ENCODE measurements at regions not wholly inside any gene's neighbourhood (a gene's known extent, or its start where the extent isn't known, plus 50 kb on each side); places are given as distances from the start of the nearest gene placed in this dataset.

GRCh38 chr13:65710514-65710913 lies 1519.6 kb downstream of the PCDH9 start:
- no peak for DNase-seq (ENCODE audit: low spot score)
- TF ChIP-seq EZH2phosphoT487 (IDR thresholded peaks at IDR 0.05; ENCODE audit: low read depth, severe bottlenecking, unreplicated experiment), result no peak
- no peak for TF ChIP-seq EZH2 (IDR thresholded peaks at IDR 0.05; ENCODE audit: borderline replicate concordance)
- no peak for TF ChIP-seq CTCF (IDR thresholded peaks at IDR 0.05; ENCODE audit: poor library complexity)
- no peaks in the 10 kb centered on the region for H3K79me2 ChIP-seq

GRCh38 chr13:65697843-65698242 lies 1532.3 kb downstream of the PCDH9 start:
- no peaks in the 10 kb centered on the region for H3K4me1 ChIP-seq (ENCODE audit: insufficient read depth)
- H3K9me3 ChIP-seq (ENCODE audit: low read depth), result no peaks in the 10 kb centered on the region
- no peak overlapping the region for H3K27ac ChIP-seq
- H3K79me2 ChIP-seq, result no peaks in the 10 kb centered on the region
- TF ChIP-seq CTCF (IDR thresholded peaks at IDR 0.05; ENCODE audit: poor library complexity) (no peak), EZH2phosphoT487 (IDR thresholded peaks at IDR 0.05; ENCODE audit: low read depth, severe bottlenecking, unreplicated experiment) (no peak), EZH2 (IDR thresholded peaks at IDR 0.05; ENCODE audit: borderline replicate concordance) (no peak)
- H3K4me2 ChIP-seq, result no peak overlapping the region
- H3K9me2 ChIP-seq (replicated peaks; ENCODE audit: insufficient read depth), result no peaks in the 10 kb centered on the region
- H3K4me3 ChIP-seq, result no peak overlapping the region
- no peaks in the 10 kb centered on the region for H3K36me3 ChIP-seq (replicated peaks; ENCODE audit: insufficient read depth, low read depth)
- no peak overlapping the region for H2AFZ ChIP-seq
- DNase-seq (ENCODE audit: low spot score), result no peak
- no peaks in the 10 kb centered on the region for H3K27me3 ChIP-seq
- no peaks in the 10 kb centered on the region for H4K20me1 ChIP-seq (ENCODE audit: insufficient read depth, poor library complexity, severe bottlenecking)

More at GRCh38 chr13:65710514-65710913, 1519.6 kb downstream of the PCDH9 start:
- H3K4me2 ChIP-seq, result no peak overlapping the region
- 48% methylated on average over 4 of the region's 4 CpGs for WGBS (ENCODE audit: low lambda C conversion rate, missing lambda C conversion rate)
- H3K4me1 ChIP-seq (ENCODE audit: insufficient read depth), result no peaks in the 10 kb centered on the region
- no peaks in the 10 kb centered on the region for H3K9me2 ChIP-seq (replicated peaks; ENCODE audit: insufficient read depth)
- H4K20me1 ChIP-seq (ENCODE audit: insufficient read depth, poor library complexity, severe bottlenecking), result no peaks in the 10 kb centered on the region
- H2AFZ ChIP-seq, result no peak overlapping the region
- H3K27ac ChIP-seq, result no peak overlapping the region
- no peak overlapping the region for H3K4me3 ChIP-seq
- H3K9me3 ChIP-seq (ENCODE audit: low read depth), result no peaks in the 10 kb centered on the region
- H3K36me3 ChIP-seq (replicated peaks; ENCODE audit: insufficient read depth, low read depth), result no peaks in the 10 kb centered on the region
- no peaks in the 10 kb centered on the region for H3K27me3 ChIP-seq

GRCh38 chr13:65679240-65679639 lies 1550.9 kb downstream of the PCDH9 start:
- 77% methylated on average over 1 of the region's 1 CpG for WGBS (ENCODE audit: low lambda C conversion rate, missing lambda C conversion rate)

More at GRCh38 chr13:65679240-65679639, 1550.9 kb downstream of the PCDH9 start:
- Histone ChIP-seq H3K27ac (no peak overlapping the region), H3K4me1 (ENCODE audit: insufficient read depth) (no peaks in the 10 kb centered on the region), H4K20me1 (ENCODE audit: insufficient read depth, poor library complexity, severe bottlenecking) (no peaks in the 10 kb centered on the region), H3K9me3 (ENCODE audit: low read depth) (no peaks in the 10 kb centered on the region), H3K4me2 (no peak overlapping the region), H3K9me2 (replicated peaks; ENCODE audit: insufficient read depth) (no peaks in the 10 kb centered on the region), H3K4me3 (no peak overlapping the region), H3K79me2 (no peaks in the 10 kb centered on the region), H3K27me3 (no peaks in the 10 kb centered on the region), H3K36me3 (replicated peaks; ENCODE audit: insufficient read depth, low read depth) (no peaks in the 10 kb centered on the region), H2AFZ (no peak overlapping the region)
- no peak for TF ChIP-seq CTCF (IDR thresholded peaks at IDR 0.05; ENCODE audit: poor library complexity)
- TF ChIP-seq EZH2phosphoT487 (IDR thresholded peaks at IDR 0.05; ENCODE audit: low read depth, severe bottlenecking, unreplicated experiment), result no peak
- no peak for TF ChIP-seq EZH2 (IDR thresholded peaks at IDR 0.05; ENCODE audit: borderline replicate concordance)
- no peak for DNase-seq (ENCODE audit: low spot score)

Measured in hepatocyte (in vitro differentiated cells).